IMR-90 (cell line): ENCODE measurements at regions not wholly inside any gene's neighbourhood (a gene's known extent, or its start where the extent isn't known, plus 50 kb on each side); places are given as distances from the start of the nearest gene placed in this dataset.

Experiments
- ATAC-seq: fragments of 200-7000 bp; cut with Tn5 transposase; 2 replicates; pipeline ENCODE4 v1.9.1; 2020; ENCODE audit warnings: low read depth, mild to moderate bottlenecking, moderate library complexity
- BruUV-seq: library from RNA; stranded (reverse); fragments of 400-500 nt; replicated peaks from 2 replicates; lab custom pipeline; 2021; lab: Mats Ljungman, UMichigan
- CTCF ChIA-PET: fragments of 300-600 bp; formaldehyde crosslinking; extraction: SDS; loops from one replicate; lab custom pipeline; 2021; ENCODE audit warnings: antibody characterized with exemption; lab: Yijun Ruan, JAX
- POLR2A ChIA-PET: fragments of 300-600 bp; sonication (Branson Sonifier 250); formaldehyde crosslinking; loops from one replicate; lab custom pipeline; 2022; ENCODE audit warnings: antibody characterized with exemption; ENCODE audit not compliant: unreplicated experiment; lab: Charles Lee
- DNase-seq: peaks from one replicate; pipeline ENCODE4 v3.0.0; 2013
- H2AFZ ChIP-seq: replicated peaks from 2 replicates; pipeline ENCODE3; 2013; ENCODE audit warnings: low read length, mild to moderate bottlenecking; ENCODE audit not compliant: poor library complexity
- H2AK5ac ChIP-seq: 2 replicates; pipeline ENCODE4 v1.6.1; 2013; ENCODE audit warnings: low read depth, low read length, inconsistent platforms
- H2AK9ac ChIP-seq: replicated peaks from 2 replicates; pipeline ENCODE3; 2013; ENCODE audit warnings: mild to moderate bottlenecking, low read depth, low read length, moderate library complexity; ENCODE audit not compliant: poor library complexity
- H2BK120ac ChIP-seq: 2 replicates; pipeline ENCODE4 v1.6.1; 2013; ENCODE audit warnings: low read depth, low read length, inconsistent platforms
- H2BK15ac ChIP-seq: 3 replicates; pipeline ENCODE4 v1.6.1; 2013; ENCODE audit warnings: low read depth, low read length, inconsistent platforms
- H2BK20ac ChIP-seq: 2 replicates; pipeline ENCODE4 v1.6.1; 2013; ENCODE audit warnings: low read depth, mild to moderate bottlenecking, inconsistent platforms, low read length, moderate library complexity
- H2BK5ac ChIP-seq: 2 replicates; pipeline ENCODE4 v1.6.1; 2013; ENCODE audit warnings: mild to moderate bottlenecking, low read depth, low read length, inconsistent platforms; ENCODE audit not compliant: poor library complexity, severe bottlenecking
- H3K14ac ChIP-seq: replicated peaks from 2 replicates; pipeline ENCODE4 v1.6.1; 2013; ENCODE audit warnings: low read depth, low read length, inconsistent platforms
- H3K18ac ChIP-seq: 2 replicates; pipeline ENCODE4 v1.6.1; 2013; ENCODE audit warnings: low read depth, low read length, control low read depth
- H3K23ac ChIP-seq: 2 replicates; pipeline ENCODE4 v1.6.1; 2013; ENCODE audit warnings: low read depth, low read length, inconsistent platforms
- H3K27ac ChIP-seq: 2 replicates; pipeline ENCODE4 v1.5.1; 2013; ENCODE audit warnings: mild to moderate bottlenecking, control low read depth, low read length; ENCODE audit not compliant: insufficient read depth
- H3K27me3 ChIP-seq: 2 replicates; pipeline ENCODE4 v1.6.1; 2013; ENCODE audit warnings: low read length; ENCODE audit not compliant: control insufficient read depth, insufficient read depth
- H3K36me3 ChIP-seq: 2 replicates; pipeline ENCODE4 v1.6.1; 2013; ENCODE audit warnings: low read length, mixed read lengths; ENCODE audit not compliant: control insufficient read depth, insufficient read depth
- H3K4ac ChIP-seq: 2 replicates; pipeline ENCODE4 v1.6.1; 2013; ENCODE audit warnings: low read depth, low read length, inconsistent platforms
- H3K4me1 ChIP-seq: 2 replicates; pipeline ENCODE4 v1.6.1; 2013; ENCODE audit warnings: low read length, mixed read lengths; ENCODE audit not compliant: control insufficient read depth, insufficient read depth
- H3K4me2 ChIP-seq: 2 replicates; pipeline ENCODE4 v1.6.1; 2013; ENCODE audit warnings: low read depth, mild to moderate bottlenecking, control low read depth, low read length, moderate library complexity
- H3K4me3 ChIP-seq: 2 replicates; pipeline ENCODE4 v1.5.1; 2013; ENCODE audit warnings: low read depth, mild to moderate bottlenecking, control low read depth, low read length, moderate library complexity; ENCODE audit not compliant: insufficient read depth
- H3K56ac ChIP-seq: 2 replicates; pipeline ENCODE4 v1.6.1; 2013; ENCODE audit warnings: low read length, inconsistent platforms; ENCODE audit not compliant: insufficient read depth; ENCODE audit errors: extremely low read depth
- H3K79me1 ChIP-seq, 2 experiments: 2 replicates each; pipeline ENCODE4 v1.6.1; 2013; ENCODE audit warnings: low read length in 2 of 2, inconsistent platforms in 1 of 2, low read depth in 1 of 2
- H3K9ac ChIP-seq: 2 replicates; pipeline ENCODE4 v1.6.1; 2013; ENCODE audit warnings: low read depth, low read length, control low read depth
- H3K9me1 ChIP-seq: 2 replicates; pipeline ENCODE4 v1.6.1; 2013; ENCODE audit warnings: low read length, inconsistent platforms; ENCODE audit not compliant: insufficient read depth
- H3K9me3 ChIP-seq: 2 replicates; pipeline ENCODE4 v1.6.1; 2013; ENCODE audit warnings: low read length; ENCODE audit not compliant: control insufficient read depth, insufficient read depth
- H4K20me1 ChIP-seq: 2 replicates; pipeline ENCODE4 v1.6.1; 2013; ENCODE audit warnings: low read length, inconsistent platforms; ENCODE audit not compliant: insufficient read depth
- H4K5ac ChIP-seq: 2 replicates; pipeline ENCODE4 v1.6.1; 2013; ENCODE audit warnings: mild to moderate bottlenecking, low read depth, low read length, control low read depth
- H4K8ac ChIP-seq, 2 experiments: 2 replicates each; pipeline ENCODE4 v1.6.1; 2013; ENCODE audit warnings: low read depth in 2 of 2, low read length in 2 of 2, control low read depth in 1 of 2, inconsistent platforms in 1 of 2
- H4K91ac ChIP-seq: 2 replicates; pipeline ENCODE4 v1.6.1; 2013; ENCODE audit warnings: low read depth, low read length, inconsistent platforms; ENCODE audit not compliant: insufficient read depth
- BHLHE40 ChIP-seq: fragments of 150-350 bp; IDR thresholded peaks from 2 replicates; pipeline ENCODE4 v1.6.1; 2016; ENCODE audit warnings: mild to moderate bottlenecking, low read depth, low read length
- CEBPB ChIP-seq: IDR thresholded peaks from 2 replicates; pipeline ENCODE4 v1.6.1; 2012; ENCODE audit warnings: low read depth, low read length, improper control_type of control experiment
- CTCF ChIP-seq: conservative IDR thresholded peaks from 2 replicates; pipeline ENCODE4 v1.5.1; 2012; ENCODE audit warnings: mild to moderate bottlenecking, low read depth, low read length, improper control_type of control experiment
- ELK1 ChIP-seq: fragments of 150-350 bp; IDR thresholded peaks from 2 replicates; pipeline ENCODE4 v1.6.1; 2016; ENCODE audit warnings: low read depth, mild to moderate bottlenecking, low read length, moderate library complexity, borderline replicate concordance
- MAFK ChIP-seq: IDR thresholded peaks from 2 replicates; pipeline ENCODE4 v1.6.1; 2012; ENCODE audit warnings: low read depth, low read length, improper control_type of control experiment
- MAZ ChIP-seq: IDR thresholded peaks from 2 replicates; pipeline ENCODE4 v1.6.1; 2012; ENCODE audit warnings: low read depth, mild to moderate bottlenecking, low read length, improper control_type of control experiment, moderate library complexity, borderline replicate concordance
- MXI1 ChIP-seq: IDR thresholded peaks from 2 replicates; pipeline ENCODE4 v1.6.1; 2012; ENCODE audit warnings: low read depth, mild to moderate bottlenecking, low read length, moderate library complexity, borderline replicate concordance
- NFE2L2 ChIP-seq: fragments of 150-350 bp; IDR thresholded peaks from 2 replicates; pipeline ENCODE4 v1.6.1; 2016; ENCODE audit warnings: low read depth, mild to moderate bottlenecking, low read length
- POLR2A ChIP-seq: IDR thresholded peaks from 2 replicates; pipeline ENCODE4 v1.6.1; 2012; ENCODE audit warnings: mild to moderate bottlenecking, low read depth, low read length
- RAD21 ChIP-seq: IDR thresholded peaks from 2 replicates; pipeline ENCODE4 v1.6.1; 2012; ENCODE audit warnings: low read length, improper control_type of control experiment
- RCOR1 ChIP-seq: IDR thresholded peaks from 2 replicates; pipeline ENCODE4 v1.6.1; 2012; ENCODE audit warnings: mild to moderate bottlenecking, low read length, improper control_type of control experiment; ENCODE audit not compliant: insufficient replicate concordance
- RFX5 ChIP-seq: IDR thresholded peaks from 2 replicates; pipeline ENCODE4 v1.8.0; 2012; ENCODE audit warnings: low read depth, mild to moderate bottlenecking, low read length, moderate library complexity
- USF2 ChIP-seq: fragments of 150-350 bp; IDR thresholded peaks from 2 replicates; pipeline ENCODE4 v1.6.1; 2017; ENCODE audit warnings: mild to moderate bottlenecking, antibody characterized with exemption, low read length, low read depth
- WGBS, 2 experiments: methylation state at CpG; one replicate each; pipeline versions ENCODE4 v1.1.5 to v1.1.7; 2013; ENCODE audit warnings: missing lambda C conversion rate in 2 of 2; ENCODE audit not compliant: insufficient read length in 1 of 2; ENCODE audit errors: extremely low coverage in 2 of 2; 5-methylcytosine and 5-hydroxymethylcytosine counted together
- dilution Hi-C: fragments of 300-500 bp; cut with HindIII; formaldehyde crosslinking; loops from one replicate; pipeline ENCODE4 v1.14.3; 2018; ENCODE audit warnings: low sequenced_read_pairs; ENCODE audit not compliant: unreplicated experiment
- in situ Hi-C: fragments of 300-500 bp; cut with MboI; formaldehyde crosslinking; loops from 3 replicates; pipeline ENCODE4 v1.14.3; 2019; ENCODE audit warnings: low sequenced_read_pairs, inconsistent platforms, mixed read lengths
- intact Hi-C: fragments of 100-400 bp; cut with micrococcal nuclease; formaldehyde crosslinking; loops from 2 replicates; pipeline ENCODE4 v1.10.0; 2022

GRCh38 chr9:117485176-117485575, 70.3 kb upstream of the ASTN2 start:
- Histone ChIP-seq H3K9me3 (peaks cover 5% of the 10 kb centered on the region), H3K4ac (no peak overlapping the region), H3K18ac (no peak overlapping the region), H4K8ac (no peak overlapping the region), H2AK9ac (no peak overlapping the region), H3K4me1 (no peaks in the 10 kb centered on the region), H3K79me1 (no peaks in the 10 kb centered on the region), H3K4me2 (no peak overlapping the region), H3K36me3 (no peaks in the 10 kb centered on the region), H2BK120ac (no peak overlapping the region), H3K14ac (no peak overlapping the region), H4K91ac (no peak overlapping the region), H2AFZ (no peak overlapping the region), H3K27me3 (no peaks in the 10 kb centered on the region), H3K4me3 (no peak overlapping the region), H3K23ac (no peak overlapping the region), H2BK5ac (no peak overlapping the region), H3K9ac (no peak overlapping the region), H3K56ac (no peak overlapping the region), H2AK5ac (no peak overlapping the region), H4K5ac (no peak overlapping the region), H3K27ac (no peak overlapping the region), H2BK15ac (no peak overlapping the region), H2BK20ac (no peak overlapping the region), H3K9me1 (no peaks in the 10 kb centered on the region), H4K20me1 (no peaks in the 10 kb centered on the region)
- ATAC-seq (no peak), DNase-seq (no peak)
- in situ Hi-C loops (no loop called here), dilution Hi-C loops (no loop called here), intact Hi-C loops (loop anchor here (2.0 kb wide), 1 partner anchor 52 kb away; no protein-coding TSS in a partner anchor)
- no CpG with 5 or more reads among the region's 1 CpG for WGBS, 2 experiments
- CTCF ChIA-PET: no interaction called here
- no peak for TF ChIP-seq CTCF
- TF ChIP-seq MXI1: no peak
- TF ChIP-seq BHLHE40: no peak
- TF ChIP-seq MAFK: no peak
- no peak for TF ChIP-seq POLR2A
- no peak for TF ChIP-seq MAZ
- TF ChIP-seq RAD21: no peak
- TF ChIP-seq ELK1: no peak
- TF ChIP-seq USF2: no peak
- no peak for TF ChIP-seq RCOR1
- no peak for TF ChIP-seq CEBPB
- TF ChIP-seq RFX5: no peak
- TF ChIP-seq NFE2L2: no peak
- POLR2A ChIA-PET: no interaction called here
- BruUV-seq: no TSS peak
